ENCODE measurements at regions not wholly inside any gene's neighbourhood (a gene's known extent, or its start where the extent isn't known, plus 50 kb on each side); places are given as distances from the start of the nearest gene placed in this dataset.
"Not testable (repeated sequence)": the region's sequence is repeated elsewhere in the genome, so short reads cannot be mapped to it uniquely, and the experiment has no call there.

DNA sequence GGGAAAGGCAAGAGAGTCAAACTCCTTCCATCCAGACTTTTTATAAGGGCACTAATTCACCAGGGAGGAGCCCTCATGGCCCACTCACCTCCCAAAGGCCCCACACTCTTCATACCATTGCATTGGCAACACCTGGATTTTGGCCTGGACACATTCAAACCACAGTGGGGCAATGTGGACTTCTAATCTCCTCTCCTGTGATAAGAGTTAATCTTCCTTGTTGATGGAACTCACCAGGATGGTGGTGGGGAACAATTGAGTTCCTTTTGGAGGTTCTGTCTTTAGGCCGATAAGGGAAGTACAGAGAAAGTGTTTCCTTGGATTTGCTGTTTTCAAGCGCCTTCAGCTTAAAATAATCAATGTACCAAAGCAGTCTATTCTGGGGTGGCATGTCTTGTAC lies 268.7 kb downstream of the CD83 start:
- Histone ChIP-seq H3K9ac (ENCODE audit: low read length) (no peak overlapping the region), H3K79me2 (ENCODE audit: insufficient read depth, low read length) (no peaks in the 10 kb centered on the region), H3K4me1 (ENCODE audit: insufficient read depth, low read length) (no peaks in the 10 kb centered on the region), H3K36me3 (ENCODE audit: insufficient read depth, low read length) (no peaks in the 10 kb centered on the region), H3K4me2 (ENCODE audit: low read length) (no peak overlapping the region), H3K4me3 (ENCODE audit: insufficient read depth, low read depth, low read length) (no peak overlapping the region), H3K27me3 (ENCODE audit: insufficient read depth, low read length) (peaks cover 5% of the 10 kb centered on the region), H4K20me1 (ENCODE audit: insufficient read depth, low read length) (no peaks in the 10 kb centered on the region), H3K9me3 (ENCODE audit: insufficient read depth, low read depth, low read length) (no peaks in the 10 kb centered on the region), H2AFZ (ENCODE audit: low read depth, low read length) (no peak overlapping the region), H3K27ac (ENCODE audit: low read depth, low read length) (no peak overlapping the region)
- FAIRE-seq (no peak), DNase-seq (ENCODE audit: low read depth) (no peak)
- Mint-ChIP-seq H3K4me1 (ENCODE audit: low read depth, unreplicated experiment) (no peaks in the 10 kb centered on the region), H3K27me3 (ENCODE audit: low read depth, unreplicated experiment) (peaks cover 21% of the 10 kb centered on the region), H3K9me3 (ENCODE audit: unreplicated experiment) (peaks cover 3% of the 10 kb centered on the region), H3K27ac (ENCODE audit: unreplicated experiment) (no peak overlapping the region), H3K4me3 (ENCODE audit: unreplicated experiment) (no peak overlapping the region), H3K36me3 (ENCODE audit: low read depth, unreplicated experiment) (no peaks in the 10 kb centered on the region)
- TF ChIP-seq, protein P1, sequence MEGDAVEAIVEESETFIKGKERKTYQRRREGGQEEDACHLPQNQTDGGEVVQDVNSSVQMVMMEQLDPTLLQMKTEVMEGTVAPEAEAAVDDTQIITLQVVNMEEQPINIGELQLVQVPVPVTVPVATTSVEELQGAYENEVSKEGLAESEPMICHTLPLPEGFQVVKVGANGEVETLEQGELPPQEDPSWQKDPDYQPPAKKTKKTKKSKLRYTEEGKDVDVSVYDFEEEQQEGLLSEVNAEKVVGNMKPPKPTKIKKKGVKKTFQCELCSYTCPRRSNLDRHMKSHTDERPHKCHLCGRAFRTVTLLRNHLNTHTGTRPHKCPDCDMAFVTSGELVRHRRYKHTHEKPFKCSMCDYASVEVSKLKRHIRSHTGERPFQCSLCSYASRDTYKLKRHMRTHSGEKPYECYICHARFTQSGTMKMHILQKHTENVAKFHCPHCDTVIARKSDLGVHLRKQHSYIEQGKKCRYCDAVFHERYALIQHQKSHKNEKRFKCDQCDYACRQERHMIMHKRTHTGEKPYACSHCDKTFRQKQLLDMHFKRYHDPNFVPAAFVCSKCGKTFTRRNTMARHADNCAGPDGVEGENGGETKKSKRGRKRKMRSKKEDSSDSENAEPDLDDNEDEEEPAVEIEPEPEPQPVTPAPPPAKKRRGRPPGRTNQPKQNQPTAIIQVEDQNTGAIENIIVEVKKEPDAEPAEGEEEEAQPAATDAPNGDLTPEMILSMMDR (IDR thresholded peaks at IDR 0.05; ENCODE audit: insufficient read depth, low read depth, low read length): no peak
- TF ChIP-seq EZH2 (IDR thresholded peaks at IDR 0.05; ENCODE audit: insufficient read depth, low read length): no peak

DNA sequence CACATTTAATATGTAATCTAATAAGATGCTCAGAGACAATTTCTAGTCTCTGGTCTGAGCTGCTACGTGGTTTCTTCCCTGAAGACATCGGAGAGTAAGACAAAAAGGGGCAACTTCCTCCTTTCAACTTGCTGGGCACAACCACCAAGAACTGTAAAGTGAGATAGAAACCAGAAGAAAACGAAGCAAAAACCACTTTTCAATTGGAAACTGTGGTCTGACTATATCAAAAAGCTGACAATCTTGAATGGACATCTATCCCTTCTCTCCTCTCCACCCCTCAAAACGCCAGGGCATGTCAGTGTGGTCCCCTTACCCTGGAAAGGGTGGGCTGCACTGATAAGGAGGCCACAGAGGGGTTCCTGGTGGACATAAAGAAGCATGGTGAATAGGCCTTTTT lies 269.1 kb downstream of the CD83 start:
- Histone ChIP-seq H2AFZ (ENCODE audit: low read depth, low read length) (no peak overlapping the region), H3K4me1 (ENCODE audit: insufficient read depth, low read length) (no peaks in the 10 kb centered on the region), H3K36me3 (ENCODE audit: insufficient read depth, low read length) (no peaks in the 10 kb centered on the region), H4K20me1 (ENCODE audit: insufficient read depth, low read length) (no peaks in the 10 kb centered on the region), H3K79me2 (ENCODE audit: insufficient read depth, low read length) (no peaks in the 10 kb centered on the region), H3K4me2 (ENCODE audit: low read length) (no peak overlapping the region), H3K27ac (ENCODE audit: low read depth, low read length) (no peak overlapping the region), H3K4me3 (ENCODE audit: insufficient read depth, low read depth, low read length) (no peak overlapping the region), H3K9me3 (ENCODE audit: insufficient read depth, low read depth, low read length) (no peaks in the 10 kb centered on the region), H3K27me3 (ENCODE audit: insufficient read depth, low read length) (peaks cover 5% of the 10 kb centered on the region), H3K9ac (ENCODE audit: low read length) (no peak overlapping the region)
- TF ChIP-seq, protein P1 (IDR thresholded peaks at IDR 0.05; ENCODE audit: insufficient read depth, low read depth, low read length): no peak
- no peak for TF ChIP-seq EZH2 (IDR thresholded peaks at IDR 0.05; ENCODE audit: insufficient read depth, low read length)
- Mint-ChIP-seq H3K9me3 (ENCODE audit: unreplicated experiment) (peaks cover 3% of the 10 kb centered on the region), H3K4me3 (ENCODE audit: unreplicated experiment) (no peak overlapping the region), H3K27ac (ENCODE audit: unreplicated experiment) (no peak overlapping the region), H3K36me3 (ENCODE audit: low read depth, unreplicated experiment) (no peaks in the 10 kb centered on the region), H3K27me3 (ENCODE audit: low read depth, unreplicated experiment) (peaks cover 20% of the 10 kb centered on the region), H3K4me1 (ENCODE audit: low read depth, unreplicated experiment) (no peaks in the 10 kb centered on the region)
- no peak for FAIRE-seq
- DNase-seq (ENCODE audit: low read depth): no peak

DNA sequence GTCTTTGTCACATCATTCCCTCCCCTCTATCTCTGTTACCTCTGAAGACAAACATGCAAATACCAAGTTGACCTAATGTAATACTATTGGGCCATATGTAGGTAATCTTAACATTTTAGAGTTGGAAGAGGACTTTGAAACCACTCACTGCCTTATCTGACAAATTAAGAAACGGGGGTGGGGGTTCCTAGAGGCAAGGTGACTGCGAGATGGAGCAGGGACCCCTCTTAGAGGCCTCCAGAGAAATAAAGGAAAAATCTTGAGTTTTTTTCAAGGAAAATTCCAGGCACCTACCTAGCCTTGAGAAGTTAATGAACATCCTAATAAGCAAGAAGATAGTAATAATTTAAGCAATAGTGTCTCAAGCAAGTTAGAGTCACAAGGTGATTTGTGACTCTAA lies 270.8 kb downstream of the CD83 start:
- Histone ChIP-seq H3K4me3 (ENCODE audit: insufficient read depth, low read depth, low read length) (no peak overlapping the region), H3K27ac (ENCODE audit: low read depth, low read length) (no peak overlapping the region), H3K9me3 (ENCODE audit: insufficient read depth, low read depth, low read length) (no peaks in the 10 kb centered on the region), H2AFZ (ENCODE audit: low read depth, low read length) (no peak overlapping the region), H3K4me2 (ENCODE audit: low read length) (no peak overlapping the region), H3K27me3 (ENCODE audit: insufficient read depth, low read length) (no peaks in the 10 kb centered on the region), H3K9ac (ENCODE audit: low read length) (no peak overlapping the region), H4K20me1 (ENCODE audit: insufficient read depth, low read length) (no peaks in the 10 kb centered on the region), H3K36me3 (ENCODE audit: insufficient read depth, low read length) (no peaks in the 10 kb centered on the region), H3K79me2 (ENCODE audit: insufficient read depth, low read length) (no peaks in the 10 kb centered on the region), H3K4me1 (ENCODE audit: insufficient read depth, low read length) (no peaks in the 10 kb centered on the region)
- Mint-ChIP-seq H3K9me3 (ENCODE audit: unreplicated experiment) (peaks cover 6% of the 10 kb centered on the region), H3K27ac (ENCODE audit: unreplicated experiment) (no peak overlapping the region), H3K27me3 (ENCODE audit: low read depth, unreplicated experiment) (peaks cover 25% of the 10 kb centered on the region), H3K4me1 (ENCODE audit: low read depth, unreplicated experiment) (no peaks in the 10 kb centered on the region), H3K4me3 (ENCODE audit: unreplicated experiment) (no peak overlapping the region), H3K36me3 (ENCODE audit: low read depth, unreplicated experiment) (no peaks in the 10 kb centered on the region)
- DNase-seq (ENCODE audit: low read depth) (no peak), FAIRE-seq (no peak)
- no peak for TF ChIP-seq EZH2 (IDR thresholded peaks at IDR 0.05; ENCODE audit: insufficient read depth, low read length)

DNA sequence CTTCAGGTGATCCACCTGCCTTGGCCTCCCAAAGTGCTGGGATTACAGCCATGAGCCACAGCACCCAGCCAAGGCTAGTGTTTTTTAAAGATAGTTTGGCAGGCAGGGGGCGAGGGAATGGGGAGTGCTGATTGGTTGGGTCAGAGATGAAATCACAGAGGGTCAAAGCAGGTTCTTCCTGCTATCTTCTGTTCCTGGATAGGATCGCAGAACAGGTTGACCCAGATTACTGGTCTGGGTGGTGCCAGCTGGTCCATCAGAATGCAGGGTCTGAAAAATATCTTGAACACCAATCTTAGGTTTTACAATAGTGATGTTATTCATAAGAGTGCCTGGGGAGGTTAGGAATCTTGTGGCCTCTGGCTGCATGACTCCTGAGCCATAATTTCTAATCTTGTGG lies 272.2 kb downstream of the CD83 start:
- DNase-seq (ENCODE audit: low read depth); H3K27ac ChIP-seq (ENCODE audit: low read depth, low read length); H3K9me3 Mint-ChIP-seq (ENCODE audit: unreplicated experiment); H3K36me3 ChIP-seq (ENCODE audit: insufficient read depth, low read length); H3K4me1 Mint-ChIP-seq (ENCODE audit: low read depth, unreplicated experiment); H3K4me1 ChIP-seq (ENCODE audit: insufficient read depth, low read length); H2AFZ ChIP-seq (ENCODE audit: low read depth, low read length); H3K4me2 ChIP-seq (ENCODE audit: low read length); H3K9ac ChIP-seq (ENCODE audit: low read length); FAIRE-seq; H3K4me3 Mint-ChIP-seq (ENCODE audit: unreplicated experiment); H3K27me3 ChIP-seq (ENCODE audit: insufficient read depth, low read length); H3K4me3 ChIP-seq (ENCODE audit: insufficient read depth, low read depth, low read length); H4K20me1 ChIP-seq (ENCODE audit: insufficient read depth, low read length); H3K27ac Mint-ChIP-seq (ENCODE audit: unreplicated experiment); H3K79me2 ChIP-seq (ENCODE audit: insufficient read depth, low read length); H3K9me3 ChIP-seq (ENCODE audit: insufficient read depth, low read depth, low read length); H3K36me3 Mint-ChIP-seq (ENCODE audit: low read depth, unreplicated experiment): not testable (repeated sequence)
- H3K27me3 Mint-ChIP-seq (ENCODE audit: low read depth, unreplicated experiment): peaks cover 24% of the 10 kb centered on the region
